ENCODE measurements at regions not wholly inside any gene's neighbourhood (a gene's known extent, or its start where the extent isn't known, plus 50 kb on each side); places are given as distances from the start of the nearest gene placed in this dataset.

DNA sequence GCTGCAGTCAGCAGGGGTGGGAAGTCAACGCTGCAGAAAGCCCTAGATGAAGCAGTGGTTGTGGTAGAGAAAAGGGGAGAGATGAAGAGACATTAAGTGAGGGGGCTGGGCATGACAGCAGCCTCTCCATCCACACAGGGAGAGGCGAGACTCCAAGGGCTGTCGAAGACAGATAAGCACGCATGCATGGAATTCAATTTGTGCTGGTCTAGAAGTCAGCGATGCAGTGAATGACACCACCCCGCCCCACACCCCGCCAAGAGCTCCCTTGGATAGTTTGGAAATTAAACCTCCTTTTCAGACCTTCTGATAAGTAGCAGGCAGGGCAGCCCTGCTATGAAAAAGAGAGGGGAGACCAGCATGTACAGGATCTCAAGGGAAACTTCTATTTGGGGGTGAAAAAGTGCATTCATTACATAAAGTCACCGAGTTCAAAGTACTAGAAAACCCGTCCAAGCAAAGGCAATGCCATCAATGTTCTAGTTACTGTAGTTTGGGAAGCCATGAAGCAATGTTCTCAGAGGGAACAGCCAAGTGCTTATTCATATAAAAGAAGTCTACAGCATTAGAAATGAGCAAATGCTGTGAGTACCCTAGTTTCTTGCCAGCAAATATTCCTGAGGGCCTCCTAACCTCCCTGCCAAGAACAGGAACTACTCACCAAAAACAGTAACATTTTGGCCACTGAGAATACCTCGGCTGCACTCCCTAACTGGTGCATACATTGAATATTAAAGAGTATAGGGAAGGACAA, 152.3 kb upstream of the ANXA10 start:
- no peak overlapping the region for H3K4me3 ChIP-seq (ENCODE audit: low read length)
- DNase-seq (ENCODE audit: low read depth), result no peak
- TF ChIP-seq, protein P1, sequence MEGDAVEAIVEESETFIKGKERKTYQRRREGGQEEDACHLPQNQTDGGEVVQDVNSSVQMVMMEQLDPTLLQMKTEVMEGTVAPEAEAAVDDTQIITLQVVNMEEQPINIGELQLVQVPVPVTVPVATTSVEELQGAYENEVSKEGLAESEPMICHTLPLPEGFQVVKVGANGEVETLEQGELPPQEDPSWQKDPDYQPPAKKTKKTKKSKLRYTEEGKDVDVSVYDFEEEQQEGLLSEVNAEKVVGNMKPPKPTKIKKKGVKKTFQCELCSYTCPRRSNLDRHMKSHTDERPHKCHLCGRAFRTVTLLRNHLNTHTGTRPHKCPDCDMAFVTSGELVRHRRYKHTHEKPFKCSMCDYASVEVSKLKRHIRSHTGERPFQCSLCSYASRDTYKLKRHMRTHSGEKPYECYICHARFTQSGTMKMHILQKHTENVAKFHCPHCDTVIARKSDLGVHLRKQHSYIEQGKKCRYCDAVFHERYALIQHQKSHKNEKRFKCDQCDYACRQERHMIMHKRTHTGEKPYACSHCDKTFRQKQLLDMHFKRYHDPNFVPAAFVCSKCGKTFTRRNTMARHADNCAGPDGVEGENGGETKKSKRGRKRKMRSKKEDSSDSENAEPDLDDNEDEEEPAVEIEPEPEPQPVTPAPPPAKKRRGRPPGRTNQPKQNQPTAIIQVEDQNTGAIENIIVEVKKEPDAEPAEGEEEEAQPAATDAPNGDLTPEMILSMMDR (IDR thresholded peaks at IDR 0.05; ENCODE audit: insufficient read depth, low read depth, low read length, missing control alignments), result no peak

DNA sequence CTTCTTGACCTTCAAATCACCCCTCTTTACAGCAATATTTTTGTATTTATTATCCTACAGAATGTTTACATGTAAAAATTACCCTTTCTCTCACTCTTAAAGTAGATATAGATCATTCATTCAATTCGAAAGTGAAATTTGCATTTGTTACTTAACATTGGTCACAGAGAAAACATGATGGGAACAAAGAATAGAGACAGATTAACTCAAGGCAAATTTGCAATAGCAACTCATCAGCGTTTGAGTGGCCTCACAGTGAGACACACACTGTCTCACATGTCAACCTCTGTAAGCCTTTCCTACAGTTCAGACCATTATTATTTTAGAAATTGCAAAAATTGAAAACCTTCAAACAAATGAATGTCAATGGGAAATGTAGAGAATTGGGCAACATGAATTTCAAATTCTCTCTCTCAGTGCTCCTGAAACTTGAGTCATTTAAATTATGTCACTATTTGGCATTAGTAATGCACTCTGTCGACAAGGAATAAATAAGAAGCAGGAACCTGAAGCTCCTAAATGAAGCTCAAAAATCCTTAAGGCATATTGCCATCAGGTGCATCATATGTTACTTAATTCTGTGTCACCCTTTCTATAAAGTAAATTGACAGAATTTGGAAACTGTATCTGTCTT, 148.3 kb upstream of the ANXA10 start:
- DNase-seq (ENCODE audit: low read depth), result peak; percentile 74
- TF ChIP-seq, protein P1 (IDR thresholded peaks at IDR 0.05; ENCODE audit: insufficient read depth, low read depth, low read length, missing control alignments), result no peak
- no peak overlapping the region for H3K4me3 ChIP-seq (ENCODE audit: low read length)

GRCh38 chr4:167944721-167945120, 147.6 kb upstream of the ANXA10 start:
- no peak for DNase-seq (ENCODE audit: low read depth)
- TF ChIP-seq, protein P1 (IDR thresholded peaks at IDR 0.05; ENCODE audit: insufficient read depth, low read depth, low read length, missing control alignments), result no peak
- no peak overlapping the region for H3K4me3 ChIP-seq (ENCODE audit: low read length)

DNA sequence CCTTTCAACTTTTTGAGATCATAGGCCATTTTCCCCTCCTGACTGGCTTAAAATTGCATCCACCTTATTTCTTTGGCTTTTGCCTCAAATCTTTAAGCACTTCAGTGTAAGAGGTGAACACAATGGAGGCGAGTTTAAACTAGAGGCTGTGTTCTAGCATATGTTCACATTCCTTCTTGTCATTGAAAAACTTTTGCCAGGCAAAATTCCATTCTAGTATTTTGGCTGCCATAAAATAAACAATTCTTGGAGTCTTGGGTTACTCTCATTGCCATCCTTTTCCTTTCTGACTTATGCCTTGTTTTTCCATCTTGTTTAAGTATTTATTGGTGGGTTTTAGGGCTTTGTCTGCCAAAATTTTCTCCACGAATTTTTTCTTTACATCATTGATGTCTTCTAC, 137.3 kb upstream of the ANXA10 start:
- DNase-seq (ENCODE audit: low read depth), result no peak
- H3K4me3 ChIP-seq (ENCODE audit: low read length), result no peak overlapping the region
- TF ChIP-seq, protein P1 (IDR thresholded peaks at IDR 0.05; ENCODE audit: insufficient read depth, low read depth, low read length, missing control alignments), result no peak

DNA sequence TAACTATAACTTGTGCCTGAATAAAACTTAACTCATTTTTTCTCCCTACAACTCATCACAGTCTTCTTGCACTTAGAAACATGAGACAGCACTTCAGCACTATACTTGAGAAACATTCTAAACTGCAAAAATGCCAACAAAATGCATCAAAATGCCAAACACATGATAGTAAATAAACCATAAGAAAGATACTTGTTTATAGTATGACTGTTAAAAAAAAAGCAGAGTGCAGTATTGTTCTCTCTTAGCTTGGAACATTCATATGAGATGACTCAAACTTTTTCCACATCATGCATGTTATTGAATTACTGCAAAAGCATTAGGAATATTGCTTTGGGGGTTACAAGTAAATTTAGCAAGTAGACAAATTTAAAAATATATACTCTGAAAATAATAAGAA, 135.7 kb upstream of the ANXA10 start:
- TF ChIP-seq, protein P1 (IDR thresholded peaks at IDR 0.05; ENCODE audit: insufficient read depth, low read depth, low read length, missing control alignments), result no peak
- H3K4me3 ChIP-seq (ENCODE audit: low read length), result no peak overlapping the region
- peak; percentile 43 for DNase-seq (ENCODE audit: low read depth)

DNA sequence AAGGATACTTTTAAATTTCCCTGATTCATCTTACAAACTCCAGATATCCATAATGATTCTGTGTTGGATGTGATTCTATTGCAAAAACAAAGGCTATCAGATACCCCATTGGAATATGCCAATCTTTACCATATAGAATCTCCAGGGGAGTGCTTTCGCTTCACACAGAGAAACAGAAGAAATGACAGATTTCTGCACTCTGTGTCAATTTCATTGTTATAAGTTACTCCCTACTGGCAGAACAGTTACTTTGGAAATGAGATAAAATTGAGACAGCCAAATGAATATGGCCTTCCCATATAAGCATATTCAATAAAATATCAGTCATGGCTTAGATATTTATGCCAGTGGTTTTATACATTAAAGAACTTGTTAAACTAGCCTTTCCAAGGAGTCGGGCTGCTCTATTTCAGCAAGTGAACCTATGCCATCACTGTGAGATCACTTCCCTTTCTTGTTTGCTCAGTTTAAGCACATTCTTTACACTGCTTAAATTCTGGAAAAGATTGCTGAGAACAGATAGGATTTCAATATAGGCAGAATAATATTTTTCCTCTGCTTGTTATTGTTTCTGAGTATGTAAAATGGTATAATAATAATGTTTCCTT, 127.5 kb upstream of the ANXA10 start:
- TF ChIP-seq, protein P1 (IDR thresholded peaks at IDR 0.05; ENCODE audit: insufficient read depth, low read depth, low read length, missing control alignments), result no peak
- no peak overlapping the region for H3K4me3 ChIP-seq (ENCODE audit: low read length)
- DNase-seq (ENCODE audit: low read depth), result peak; percentile 72
